ENCODE measurements at regions not wholly inside any gene's neighbourhood (a gene's known extent, or its start where the extent isn't known, plus 50 kb on each side); places are given as distances from the start of the nearest gene placed in this dataset.

- no peak for FAIRE-seq
Observed at GRCh38 chr2:120829633-120830025, 94.0 kb downstream of the GLI2 start.

GRCh38 chr2:120830096-120830830 is 94.6 kb downstream of the GLI2 start:
- no peak for FAIRE-seq

GRCh38 chr2:120831086-120831485 is 95.4 kb downstream of the GLI2 start:
- no peak for FAIRE-seq

GRCh38 chr2:120831891-120832290 is 96.2 kb downstream of the GLI2 start:
- FAIRE-seq, result no peak

- FAIRE-seq, result no peak
Observed at GRCh38 chr2:120832296-120833070, 96.8 kb downstream of the GLI2 start.

- no peak for FAIRE-seq
Observed at GRCh38 chr2:120833127-120833675, 97.5 kb downstream of the GLI2 start.

- no peak for FAIRE-seq
Observed at GRCh38 chr2:120834206-120834605, 98.5 kb downstream of the GLI2 start.

GRCh38 chr2:120836281-120836680 is 100.6 kb downstream of the GLI2 start:
- no peak for FAIRE-seq

GRCh38 chr2:120840795-120841487 is 105.3 kb downstream of the GLI2 start:
- FAIRE-seq, result no peak

- FAIRE-seq, result no peak
Observed at GRCh38 chr2:120842456-120843439, 107.1 kb downstream of the GLI2 start.

GRCh38 chr2:120844070-120844738 is 108.5 kb downstream of the GLI2 start:
- FAIRE-seq, result no peak

GRCh38 chr2:120845277-120845676 is 109.6 kb downstream of the GLI2 start:
- FAIRE-seq, result no peak

GRCh38 chr2:120846406-120847095 is 110.9 kb downstream of the GLI2 start:
- no peak for FAIRE-seq

GRCh38 chr2:120847700-120848321 is 112.1 kb downstream of the GLI2 start:
- FAIRE-seq, result no peak

GRCh38 chr2:120849278-120849677 is 113.6 kb downstream of the GLI2 start:
- no peak for FAIRE-seq

GRCh38 chr2:120850551-120850950 is 114.9 kb downstream of the GLI2 start:
- no peak for FAIRE-seq

GRCh38 chr2:120851116-120851773 is 115.6 kb downstream of the GLI2 start:
- FAIRE-seq, result no peak

GRCh38 chr2:120852200-120852815 is 116.6 kb downstream of the GLI2 start:
- FAIRE-seq, result no peak

GRCh38 chr2:120853306-120854013 is 117.8 kb downstream of the GLI2 start:
- no peak for FAIRE-seq

Measured in G401.6 (cell line).